H1 (cell line): ENCODE measurements at regions not wholly inside any gene's neighbourhood (a gene's known extent, or its start where the extent isn't known, plus 50 kb on each side); places are given as distances from the start of the nearest gene placed in this dataset.

Source experiments
- CTCF ChIA-PET: fragments of 300-600 bp; sonication (Branson Sonifier 250); formaldehyde crosslinking; loops from one replicate; lab custom pipeline; 2021; ENCODE audit not compliant: partially characterized antibody; lab: Charles Lee
- POLR2A ChIA-PET: fragments of 300-600 bp; sonication (Branson Sonifier 250); formaldehyde crosslinking; loops from one replicate; lab custom pipeline; 2021; ENCODE audit warnings: inconsistent platforms; ENCODE audit not compliant: partially characterized antibody; lab: Charles Lee
- DNase-seq, 2 experiments: peaks; one replicate each; pipeline versions ENCODE4 v3.0.0 to v3.0.0-alpha.2; 2010 to 2022; ENCODE audit warnings: low spot score in 2 of 2, low read depth in 1 of 2, mixed read lengths in 1 of 2
- FAIRE-seq: peaks from 2 replicates; lab custom pipeline; 2011; peaks lifted over from hg19 to GRCh38; lab: Jason Lieb, UNC
- H2AFZ ChIP-seq: 2 replicates; pipeline ENCODE4 v1.8.1; 2012; ENCODE audit warnings: low read length, inconsistent platforms
- H2AK5ac ChIP-seq: 2 replicates; pipeline ENCODE4 v1.6.1; 2013; ENCODE audit warnings: low read depth, low read length
- H2BK120ac ChIP-seq: replicated peaks from 2 replicates; pipeline ENCODE3; 2013; ENCODE audit warnings: low read depth, low read length, inconsistent platforms
- H2BK12ac ChIP-seq: 2 replicates; pipeline ENCODE4 v1.6.1; 2013; ENCODE audit warnings: low read depth, low read length
- H2BK15ac ChIP-seq: 2 replicates; pipeline ENCODE4 v1.6.1; 2013; ENCODE audit warnings: low read length
- H2BK20ac ChIP-seq: 2 replicates; pipeline ENCODE4 v1.6.1; 2013; ENCODE audit warnings: low read length
- H2BK5ac ChIP-seq: 2 replicates; pipeline ENCODE4 v1.6.1; 2013; ENCODE audit warnings: low read depth, low read length
- H3K14ac ChIP-seq: 2 replicates; pipeline ENCODE4 v1.6.1; 2013; ENCODE audit warnings: inconsistent platforms; ENCODE audit not compliant: insufficient read length
- H3K18ac ChIP-seq: 2 replicates; pipeline ENCODE4 v1.6.1; 2013; ENCODE audit warnings: low read length; ENCODE audit errors: extremely low read depth
- H3K23ac ChIP-seq: 2 replicates; pipeline ENCODE4 v1.6.1; 2013; ENCODE audit warnings: inconsistent platforms; ENCODE audit not compliant: insufficient read length
- H3K23me2 ChIP-seq: 2 replicates; pipeline ENCODE4 v1.6.1; 2013; ENCODE audit warnings: low read depth, low read length
- H3K27ac ChIP-seq: 2 replicates; pipeline ENCODE4 v1.6.1; 2011; ENCODE audit warnings: low read depth, low read length, inconsistent platforms
- H3K27me3 ChIP-seq, 4 experiments: replicated peaks in 1 of 4; 1 replicate in 1 of 4; 2 replicates in 3 of 4; pipeline versions ENCODE4 v1.6.1 to v1.8.1; 2011 to 2013; ENCODE audit warnings: low read length in 3 of 4, mild to moderate bottlenecking in 3 of 4, inconsistent platforms in 2 of 4, mixed read lengths in 2 of 4, moderate library complexity in 1 of 4; ENCODE audit not compliant: control insufficient read depth in 3 of 4, insufficient read depth in 3 of 4; ENCODE audit errors: extremely low read depth in 1 of 4
- H3K36me3 ChIP-seq, 4 experiments: 2 replicates each; pipeline versions ENCODE4 v1.6.1 to v1.8.1; 2011 to 2013; ENCODE audit warnings: mild to moderate bottlenecking in 4 of 4, low read length in 3 of 4, moderate library complexity in 2 of 4, control low read depth in 1 of 4, inconsistent platforms in 1 of 4; ENCODE audit not compliant: insufficient read depth in 4 of 4, control insufficient read depth in 2 of 4
- H3K4ac ChIP-seq: replicated peaks from 2 replicates; pipeline ENCODE3; 2013; ENCODE audit warnings: low read length, low read depth, mixed read lengths, inconsistent platforms; ENCODE audit not compliant: insufficient read length
- H3K4me1 ChIP-seq, 4 experiments: replicated peaks in 1 of 4; 1 replicate in 1 of 4; 2 replicates in 3 of 4; pipeline versions ENCODE4 v1.6.1 to v1.8.1; 2011 to 2013; ENCODE audit warnings: low read length in 3 of 4, inconsistent platforms in 2 of 4, mixed read lengths in 1 of 4; ENCODE audit not compliant: insufficient read depth in 4 of 4, control insufficient read depth in 3 of 4
- H3K4me2 ChIP-seq, 2 experiments: 2 replicates each; pipeline versions ENCODE4 v1.6.1 to v1.8.1; 2011 to 2013; ENCODE audit warnings: low read depth in 2 of 2, low read length in 2 of 2, control low read depth in 1 of 2, inconsistent platforms in 1 of 2, mild to moderate bottlenecking in 1 of 2; ENCODE audit not compliant: insufficient read depth in 1 of 2
- H3K4me3 ChIP-seq, 4 experiments: fragments of 200-600, 300-600 bp in 1 of 4; sonication (generic), shearing (Covaris generic), sonication (Bioruptor Twin) in 1 of 4; 2 replicates each; pipeline versions ENCODE4 v1.5.1 to v1.8.1; 2011 to 2016; ENCODE audit warnings: low read length in 4 of 4, low read depth in 3 of 4, control low read depth in 2 of 4, inconsistent platforms in 2 of 4, mild to moderate bottlenecking in 2 of 4, mixed read lengths in 1 of 4, moderate library complexity in 1 of 4; ENCODE audit not compliant: insufficient read depth in 2 of 4; ENCODE audit errors: extremely low read depth in 1 of 4
- H3K56ac ChIP-seq: replicated peaks from 2 replicates; pipeline ENCODE3; 2013; ENCODE audit warnings: low read depth, mild to moderate bottlenecking, mixed read lengths, low read length, inconsistent platforms; ENCODE audit not compliant: insufficient read length
- H3K79me1 ChIP-seq: 2 replicates; pipeline ENCODE4 v1.6.1; 2013; ENCODE audit warnings: low read depth, low read length, control low read depth
- H3K79me2 ChIP-seq, 2 experiments: 2 replicates each; pipeline versions ENCODE4 v1.6.1 to v1.8.1; 2012 to 2013; ENCODE audit warnings: low read length in 2 of 2, mild to moderate bottlenecking in 2 of 2, inconsistent platforms in 1 of 2; ENCODE audit not compliant: insufficient read depth in 2 of 2, control insufficient read depth in 1 of 2
- H3K9ac ChIP-seq, 4 experiments: replicated peaks in 1 of 4; 1 replicate in 1 of 4; 2 replicates in 3 of 4; pipeline versions ENCODE4 v1.6.1 to v1.8.1; 2011 to 2013; ENCODE audit warnings: low read depth in 3 of 4, low read length in 3 of 4, control low read depth in 2 of 4, mild to moderate bottlenecking in 2 of 4, moderate library complexity in 2 of 4, inconsistent platforms in 1 of 4; ENCODE audit errors: extremely low read depth in 1 of 4
- H3K9me3 ChIP-seq, 2 experiments: 2 replicates each; pipeline versions ENCODE4 v1.6.1 to v1.8.1; 2012 to 2013; ENCODE audit warnings: mild to moderate bottlenecking in 2 of 2, moderate library complexity in 2 of 2, control low read depth in 1 of 2, inconsistent platforms in 1 of 2, low read depth in 1 of 2, low read length in 1 of 2, mixed read lengths in 1 of 2; ENCODE audit not compliant: insufficient read depth in 2 of 2
- H4K20me1 ChIP-seq, 2 experiments: replicated peaks in 1 of 2; 2 replicates each; pipeline versions ENCODE3 to v1.8.1; 2011 to 2013; ENCODE audit warnings: inconsistent platforms in 2 of 2, low read length in 2 of 2, mild to moderate bottlenecking in 1 of 2; ENCODE audit not compliant: insufficient read depth in 2 of 2, control insufficient read depth in 1 of 2
- H4K5ac ChIP-seq: 2 replicates; pipeline ENCODE4 v1.6.1; 2013; ENCODE audit warnings: low read length, low read depth, mixed read lengths, inconsistent platforms; ENCODE audit not compliant: insufficient read length
- H4K8ac ChIP-seq: 2 replicates; pipeline ENCODE4 v1.8.0; 2013; ENCODE audit warnings: mild to moderate bottlenecking, moderate library complexity, low read length, inconsistent platforms; ENCODE audit not compliant: insufficient read depth; ENCODE audit errors: extremely low read depth
- H4K91ac ChIP-seq: replicated peaks from 2 replicates; pipeline ENCODE3; 2013; ENCODE audit warnings: low read length, mixed read lengths, inconsistent platforms; ENCODE audit not compliant: insufficient read length
- CBX8 ChIP-seq: fragments of 300-800, 300-1000 bp; sonication (generic); IDR thresholded peaks from 2 replicates; pipeline ENCODE4 v1.7.1; 2016; ENCODE audit warnings: low read depth, low read length, borderline replicate concordance
- CEBPB ChIP-seq: IDR thresholded peaks from 2 replicates; pipeline ENCODE4 v1.6.1; 2012; ENCODE audit warnings: low read depth, low read length
- CTCF ChIP-seq, 3 experiments: IDR thresholded peaks; 1 replicate in 2 of 3; 2 replicates in 1 of 3; pipeline versions ENCODE4 v1.5.1 to v1.6.1; 2011; ENCODE audit warnings: low read length in 3 of 3, mild to moderate bottlenecking in 3 of 3, inconsistent platforms in 2 of 3, low read depth in 1 of 3, moderate library complexity in 1 of 3; ENCODE audit not compliant: insufficient read depth in 1 of 3; ENCODE audit errors: control extremely low read depth in 1 of 3
- FOSL1 ChIP-seq: IDR thresholded peaks from 2 replicates; pipeline ENCODE4 v1.6.1; 2011; ENCODE audit warnings: mild to moderate bottlenecking, low read depth, low read length, moderate library complexity; ENCODE audit not compliant: insufficient read depth
- KDM4A ChIP-seq: IDR thresholded peaks from one replicate; pipeline ENCODE4 v1.7.1; 2012; ENCODE audit warnings: low read depth, mild to moderate bottlenecking, moderate library complexity, low read length, inconsistent platforms; ENCODE audit not compliant: severe bottlenecking
- KDM5A ChIP-seq: fragments of 200-600 bp; IDR thresholded peaks from 2 replicates; pipeline ENCODE4 v1.7.1; 2012; ENCODE audit warnings: mild to moderate bottlenecking, low read length, inconsistent platforms, mixed read lengths
- NRF1 ChIP-seq: IDR thresholded peaks from 2 replicates; pipeline ENCODE4 v1.6.1; 2011; ENCODE audit warnings: mild to moderate bottlenecking, low read depth, low read length, improper control_type of control experiment
- RAD21 ChIP-seq, 2 experiments: IDR thresholded peaks in 1 of 2; conservative IDR thresholded peaks in 1 of 2; 2 replicates each; pipeline ENCODE4 v1.6.1; 2011; ENCODE audit warnings: low read depth in 2 of 2, low read length in 2 of 2, improper control_type of control experiment in 1 of 2, inconsistent platforms in 1 of 2, mild to moderate bottlenecking in 1 of 2, moderate library complexity in 1 of 2
- RXRA ChIP-seq: IDR thresholded peaks from 2 replicates; pipeline ENCODE4 v1.6.1; 2011; ENCODE audit warnings: low read depth, mild to moderate bottlenecking, low read length, moderate library complexity; ENCODE audit not compliant: insufficient read depth
- SP4 ChIP-seq: IDR thresholded peaks from 2 replicates; pipeline ENCODE4 v1.6.1; 2012; ENCODE audit warnings: low read length, inconsistent platforms
- SUZ12 ChIP-seq: fragments of 200-600 bp; sonication (generic); IDR thresholded peaks from 2 replicates; pipeline ENCODE4 v1.6.1; 2012; ENCODE audit warnings: mild to moderate bottlenecking, inconsistent platforms, low read length, moderate library complexity, mixed read lengths
- TBP ChIP-seq: IDR thresholded peaks from 2 replicates; pipeline ENCODE4 v1.6.1; 2011; ENCODE audit warnings: low read depth, low read length, improper control_type of control experiment
- TEAD4 ChIP-seq: IDR thresholded peaks from 2 replicates; pipeline ENCODE4 v1.6.1; 2012; ENCODE audit warnings: low read depth, low read length, inconsistent platforms, mixed read lengths
- WGBS, 2 experiments: shearing (Covaris generic) in 1 of 2; methylation state at CpG; one replicate each; pipeline versions ENCODE4 v1.1.6 to v1.1.7; 2013 to 2015; ENCODE audit warnings: low lambda C conversion rate in 2 of 2, mixed read lengths in 2 of 2, inconsistent platforms in 1 of 2, low coverage in 1 of 2, missing lambda C conversion rate in 1 of 2; ENCODE audit not compliant: insufficient replicate concordance in 2 of 2, insufficient coverage in 1 of 2, insufficient read length in 1 of 2; ENCODE audit errors: extremely low coverage in 1 of 2, missing lambda C conversion rate in 1 of 2; 5-methylcytosine and 5-hydroxymethylcytosine counted together

DNA sequence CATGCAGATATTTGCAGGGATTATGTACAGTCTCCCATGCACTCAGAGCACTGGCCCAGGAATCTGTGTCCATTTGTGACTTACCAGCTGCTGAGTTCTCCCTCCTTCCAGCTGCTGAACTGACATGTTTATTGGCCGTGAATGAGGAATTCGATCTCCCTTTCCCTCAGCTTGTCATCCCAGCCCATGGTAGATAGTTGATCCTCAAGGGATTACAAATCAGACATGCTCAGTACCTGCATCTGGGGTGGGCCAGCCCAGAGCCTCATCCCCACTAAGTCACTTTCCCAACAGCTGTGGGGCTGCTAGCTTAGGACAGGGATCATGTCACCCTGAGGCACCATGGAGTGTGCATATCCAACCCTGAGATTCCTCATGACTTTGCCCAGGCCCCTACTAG lies 1284.9 kb upstream of the LRRTM1 start:
- H3K14ac ChIP-seq, result no peak overlapping the region
- POLR2A ChIA-PET, result no interaction called here
- H3K18ac ChIP-seq, result no peak overlapping the region
- H3K4me3 ChIP-seq, result no peak overlapping the region
- no peaks in the 10 kb centered on the region for H3K79me2 ChIP-seq
- no peak overlapping the region for H2AK5ac ChIP-seq
- H3K23me2 ChIP-seq, result no peaks in the 10 kb centered on the region
- WGBS, 2 experiments, result 90% methylated on average over 2 of the region's 2 CpGs; no CpG with 5 or more reads in 1 of the 2 experiments
- no peak overlapping the region for H2BK5ac ChIP-seq
- FAIRE-seq (no peak), DNase-seq (no peak)
- H3K36me3 ChIP-seq, result no peaks in the 10 kb centered on the region
- no peak overlapping the region for H2BK12ac ChIP-seq
- CTCF ChIA-PET, result no interaction called here
- no peak overlapping the region for H2BK120ac ChIP-seq
- no peak overlapping the region for H4K5ac ChIP-seq
- H3K56ac ChIP-seq, result no peak overlapping the region
- H2BK20ac ChIP-seq, result no peak overlapping the region
- no peak overlapping the region for H2BK15ac ChIP-seq
- H3K27ac ChIP-seq, result no peak overlapping the region
- no peaks in the 10 kb centered on the region for H3K79me1 ChIP-seq
- no peak overlapping the region for H3K9ac ChIP-seq
- H3K4me1 ChIP-seq, result no peaks in the 10 kb centered on the region
- H3K9me3 ChIP-seq, result no peaks in the 10 kb centered on the region
- H2AFZ ChIP-seq, result no peak overlapping the region
- H3K4ac ChIP-seq, result no peak overlapping the region
- no peaks in the 10 kb centered on the region for H3K27me3 ChIP-seq
- H4K8ac ChIP-seq, result no peak overlapping the region
- H3K4me2 ChIP-seq, result no peak overlapping the region
- H4K20me1 ChIP-seq, result no peaks in the 10 kb centered on the region
- H4K91ac ChIP-seq, result no peak overlapping the region
- no peak overlapping the region for H3K23ac ChIP-seq
- TF ChIP-seq TBP, result no peak
- TF ChIP-seq NRF1, result no peak
- no peak for TF ChIP-seq CTCF (IDR thresholded peaks at IDR 0.05; ENCODE audit: control extremely low read depth in 1 of 3, insufficient read depth in 1 of 3, low read depth in 1 of 3, low read length in 3 of 3)
- TF ChIP-seq RAD21 (IDR thresholded peaks at IDR 0.05 in 1 of 2, conservative IDR thresholded peaks at IDR 0.05 in 1 of 2; ENCODE audit: low read depth in 2 of 2, low read length in 2 of 2), result no peak
- no peak for TF ChIP-seq KDM5A
- TF ChIP-seq RXRA, result no peak
- no peak for TF ChIP-seq KDM4A
- TF ChIP-seq FOSL1, result no peak
- no peak for TF ChIP-seq SUZ12
- no peak for TF ChIP-seq SP4
- no peak for TF ChIP-seq CEBPB
- no peak for TF ChIP-seq TEAD4
- no peak for TF ChIP-seq CBX8
